Neural progenitor cell (in vitro differentiated cells): ENCODE measurements at regions not wholly inside any gene's neighbourhood (a gene's known extent, or its start where the extent isn't known, plus 50 kb on each side); places are given as distances from the start of the nearest gene placed in this dataset.

Experiments used
- DNase-seq: peaks from one replicate; pipeline ENCODE4 v3.0.0-alpha.2; 2016; ENCODE audit warnings: low spot score
- H2AFZ ChIP-seq: fragments of 200-600 bp; sonication (generic); replicated peaks from 2 replicates; pipeline ENCODE4 v1.6.1; 2016; ENCODE audit warnings: antibody characterized with exemption
- H3F3A ChIP-seq: fragments of 200-600 bp; sonication (generic); 2 replicates; pipeline ENCODE4 v1.6.1; 2016; ENCODE audit warnings: antibody characterized with exemption, low read depth
- H3K27ac ChIP-seq: fragments of 200-600 bp; sonication (generic); 2 replicates; pipeline ENCODE4 v1.5.1; 2016; ENCODE audit warnings: mild to moderate bottlenecking
- H3K27me3 ChIP-seq: fragments of 200-600 bp; sonication (generic); 2 replicates; pipeline ENCODE4 v1.6.1; 2016; ENCODE audit warnings: mild to moderate bottlenecking, moderate library complexity
- H3K36me3 ChIP-seq: fragments of 200-600 bp; sonication (generic); 2 replicates; pipeline ENCODE4 v1.5.1; 2016
- H3K4me1 ChIP-seq: fragments of 200-600 bp; sonication (generic); 2 replicates; pipeline ENCODE4 v1.6.1; 2016; ENCODE audit warnings: mixed run types
- H3K4me2 ChIP-seq: fragments of 200-600 bp; sonication (generic); 2 replicates; pipeline ENCODE4 v1.6.1; 2016
- H3K4me3 ChIP-seq: fragments of 200-600 bp; sonication (generic); 2 replicates; pipeline ENCODE4 v1.5.1; 2016
- H3K79me2 ChIP-seq: fragments of 200-600 bp; sonication (generic); 2 replicates; pipeline ENCODE4 v1.6.1; 2016; ENCODE audit warnings: low read depth
- H3K9ac ChIP-seq: fragments of 200-600 bp; sonication (generic); 2 replicates; pipeline ENCODE4 v1.6.1; 2016
- H3K9me3 ChIP-seq: fragments of 200-600 bp; sonication (generic); 2 replicates; pipeline ENCODE4 v1.5.1; 2016; ENCODE audit warnings: low read depth
- H4K20me1 ChIP-seq: fragments of 200-600 bp; sonication (generic); 2 replicates; pipeline ENCODE4 v1.6.1; 2016; ENCODE audit warnings: low read depth
- H3K27ac Mint-ChIP-seq: 3 replicates; pipeline ENCODE4 v1.8.0; 2021; ENCODE audit warnings: mixed read lengths
- H3K27me3 Mint-ChIP-seq: 2 replicates; pipeline ENCODE4 v1.8.0; 2022; ENCODE audit warnings: low read depth, mild to moderate bottlenecking, inconsistent platforms, moderate library complexity, mixed read lengths; ENCODE audit not compliant: insufficient read depth
- H3K36me3 Mint-ChIP-seq: 3 replicates; pipeline ENCODE4 v1.8.0; 2021; ENCODE audit warnings: mixed read lengths
- H3K4me1 Mint-ChIP-seq: 3 replicates; pipeline ENCODE4 v1.8.0; 2021; ENCODE audit warnings: mixed read lengths
- H3K4me3 Mint-ChIP-seq: 3 replicates; pipeline ENCODE4 v1.8.0; 2021; ENCODE audit warnings: mild to moderate bottlenecking, moderate library complexity, mixed read lengths
- H3K9me3 Mint-ChIP-seq: 3 replicates; pipeline ENCODE4 v1.8.0; 2020; ENCODE audit warnings: mixed read lengths
- CTCF ChIP-seq: fragments of 200-600 bp; sonication (generic); IDR thresholded peaks from 2 replicates; pipeline ENCODE4 v1.5.1; 2017; ENCODE audit warnings: antibody characterized with exemption, mild to moderate bottlenecking
- EZH2 ChIP-seq: fragments of 200-600 bp; sonication (generic); IDR thresholded peaks from 2 replicates; pipeline ENCODE4 v1.6.1; 2017; ENCODE audit warnings: antibody characterized with exemption, mild to moderate bottlenecking, moderate library complexity
- EZH2phosphoT487 ChIP-seq: fragments of 200-600 bp; sonication (generic); IDR thresholded peaks from 2 replicates; pipeline ENCODE4 v1.6.1; 2017; ENCODE audit warnings: antibody characterized with exemption

GRCh38 chr12:90791445-90791844, 163.5 kb downstream of the CCER1 start:
- Histone ChIP-seq H4K20me1 (no peaks in the 10 kb centered on the region), H3K79me2 (no peaks in the 10 kb centered on the region), H3K36me3 (no peaks in the 10 kb centered on the region), H3F3A (no peaks in the 10 kb centered on the region), H3K4me1 (no peaks in the 10 kb centered on the region), H3K4me3 (no peak overlapping the region), H3K27me3 (no peaks in the 10 kb centered on the region), H3K9ac (no peak overlapping the region), H3K9me3 (no peaks in the 10 kb centered on the region), H3K4me2 (no peak overlapping the region), H3K27ac (no peak overlapping the region), H2AFZ (no peak overlapping the region)
- no peak for DNase-seq
- Mint-ChIP-seq H3K4me1 (no peaks in the 10 kb centered on the region), H3K27ac (no peak overlapping the region), H3K4me3 (no peak overlapping the region), H3K9me3 (no peaks in the 10 kb centered on the region), H3K36me3 (no peaks in the 10 kb centered on the region), H3K27me3 (no peaks in the 10 kb centered on the region)
- TF ChIP-seq EZH2 (no peak), EZH2phosphoT487 (no peak), CTCF (no peak)

- TF ChIP-seq EZH2phosphoT487 (no peak), CTCF (no peak), EZH2 (no peak)
- Histone ChIP-seq H3K79me2 (no peaks in the 10 kb centered on the region), H3K9ac (no peak overlapping the region), H3K27me3 (no peaks in the 10 kb centered on the region), H4K20me1 (no peaks in the 10 kb centered on the region), H3K4me3 (no peak overlapping the region), H2AFZ (no peak overlapping the region), H3K9me3 (no peaks in the 10 kb centered on the region), H3K4me2 (no peak overlapping the region), H3K27ac (no peak overlapping the region), H3F3A (no peaks in the 10 kb centered on the region), H3K36me3 (no peaks in the 10 kb centered on the region), H3K4me1 (no peaks in the 10 kb centered on the region)
- H3K9me3 Mint-ChIP-seq, result no peaks in the 10 kb centered on the region
- no peaks in the 10 kb centered on the region for H3K4me1 Mint-ChIP-seq
- H3K27ac Mint-ChIP-seq, result no peak overlapping the region
- H3K27me3 Mint-ChIP-seq, result no peaks in the 10 kb centered on the region
- H3K36me3 Mint-ChIP-seq, result no peaks in the 10 kb centered on the region
- DNase-seq, result no peak
- no peak overlapping the region for H3K4me3 Mint-ChIP-seq
Observed at GRCh38 chr12:90790747-90791146, 164.2 kb downstream of the CCER1 start.

- Histone ChIP-seq H3K27me3 (no peaks in the 10 kb centered on the region), H3K4me2 (no peak overlapping the region), H2AFZ (no peak overlapping the region), H3F3A (peaks cover 9% of the 10 kb centered on the region), H3K27ac (no peak overlapping the region), H3K9me3 (no peaks in the 10 kb centered on the region), H3K79me2 (no peaks in the 10 kb centered on the region), H4K20me1 (no peaks in the 10 kb centered on the region), H3K36me3 (no peaks in the 10 kb centered on the region), H3K4me1 (no peaks in the 10 kb centered on the region), H3K4me3 (no peak overlapping the region), H3K9ac (no peak overlapping the region)
- no peaks in the 10 kb centered on the region for H3K9me3 Mint-ChIP-seq
- peaks cover 3% of the 10 kb centered on the region for H3K27me3 Mint-ChIP-seq
- no peaks in the 10 kb centered on the region for H3K36me3 Mint-ChIP-seq
- H3K27ac Mint-ChIP-seq, result no peak overlapping the region
- H3K4me1 Mint-ChIP-seq, result no peaks in the 10 kb centered on the region
- no peak for TF ChIP-seq EZH2phosphoT487
- no peak for TF ChIP-seq EZH2
- no peak for TF ChIP-seq CTCF
- no peak overlapping the region for H3K4me3 Mint-ChIP-seq
- no peak for DNase-seq
Observed at GRCh38 chr12:90773491-90773890, 181.5 kb downstream of the CCER1 start.

- H2AFZ ChIP-seq, result no peak overlapping the region
- no peak for DNase-seq
- peaks cover 3% of the 10 kb centered on the region for H3K27me3 Mint-ChIP-seq
- no peaks in the 10 kb centered on the region for H4K20me1 ChIP-seq
- no peaks in the 10 kb centered on the region for H3K36me3 Mint-ChIP-seq
- no peak overlapping the region for H3K4me2 ChIP-seq
- H3K27ac ChIP-seq, result no peak overlapping the region
- H3K9ac ChIP-seq, result no peak overlapping the region
- H3K4me3 ChIP-seq, result no peak overlapping the region
- H3K27ac Mint-ChIP-seq, result no peak overlapping the region
- TF ChIP-seq EZH2 (no peak), EZH2phosphoT487 (no peak), CTCF (no peak)
- H3F3A ChIP-seq, result no peaks in the 10 kb centered on the region
- H3K4me1 Mint-ChIP-seq, result no peaks in the 10 kb centered on the region
- H3K36me3 ChIP-seq, result no peaks in the 10 kb centered on the region
- H3K9me3 ChIP-seq, result no peaks in the 10 kb centered on the region
- H3K9me3 Mint-ChIP-seq, result peaks cover 2% of the 10 kb centered on the region
- no peak overlapping the region for H3K4me3 Mint-ChIP-seq
- no peaks in the 10 kb centered on the region for H3K4me1 ChIP-seq
- no peaks in the 10 kb centered on the region for H3K27me3 ChIP-seq
- no peaks in the 10 kb centered on the region for H3K79me2 ChIP-seq
Observed at GRCh38 chr12:90770861-90771260, 184.1 kb downstream of the CCER1 start.
